KMS-11 (cell line): ENCODE measurements at regions not wholly inside any gene's neighbourhood (a gene's known extent, or its start where the extent isn't known, plus 50 kb on each side); places are given as distances from the start of the nearest gene placed in this dataset.

Experiments
- H2AFZ ChIP-seq: fragments of 200-600 bp; sonication (generic); 2 replicates; pipeline ENCODE4 v1.6.1; 2016; ENCODE audit warnings: antibody characterized with exemption, mixed run types, low read depth
- H3K27ac ChIP-seq: fragments of 200-600 bp; sonication (generic); 2 replicates; pipeline ENCODE4 v1.6.1; 2016; ENCODE audit warnings: mild to moderate bottlenecking, mixed run types
- H3K27me3 ChIP-seq: fragments of 200-600 bp; sonication (generic); 2 replicates; pipeline ENCODE4 v1.6.1; 2017; ENCODE audit warnings: mild to moderate bottlenecking, low read depth, mixed run types, moderate library complexity; ENCODE audit not compliant: insufficient read depth
- H3K36me3 ChIP-seq: fragments of 200-600 bp; sonication (generic); 2 replicates; pipeline ENCODE4 v1.6.1; 2017; ENCODE audit warnings: mild to moderate bottlenecking, mixed run types; ENCODE audit not compliant: insufficient read depth
- H3K4me1 ChIP-seq: fragments of 200-600 bp; sonication (generic); 2 replicates; pipeline ENCODE4 v1.6.1; 2016; ENCODE audit warnings: mild to moderate bottlenecking, low read depth, mixed run types; ENCODE audit not compliant: poor library complexity, severe bottlenecking
- H3K4me2 ChIP-seq: fragments of 200-600 bp; sonication (generic); 2 replicates; pipeline ENCODE4 v1.7.0; 2016; ENCODE audit warnings: mild to moderate bottlenecking, mixed run types
- H3K4me3 ChIP-seq: fragments of 200-600 bp; sonication (generic); IDR thresholded peaks from 2 replicates; pipeline ENCODE4 v1.6.1; 2017; ENCODE audit warnings: low read depth, low read length, mixed read lengths; ENCODE audit not compliant: insufficient read depth
- H3K79me2 ChIP-seq: fragments of 200-600 bp; sonication (generic); 2 replicates; pipeline ENCODE4 v1.6.1; 2016; ENCODE audit warnings: low read depth, mixed run types; ENCODE audit not compliant: insufficient read depth
- H3K9ac ChIP-seq: fragments of 200-600 bp; sonication (generic); 2 replicates; pipeline ENCODE4 v1.6.1; 2016; ENCODE audit warnings: mild to moderate bottlenecking, mixed run types
- H4K20me1 ChIP-seq: fragments of 200-600 bp; sonication (generic); 2 replicates; pipeline ENCODE4 v1.6.1; 2016; ENCODE audit warnings: mild to moderate bottlenecking, mixed run types; ENCODE audit not compliant: insufficient read depth
- CTCF ChIP-seq: fragments of 200-600 bp; sonication (generic); conservative IDR thresholded peaks from 2 replicates; pipeline ENCODE4 v1.6.1; 2017; ENCODE audit warnings: low read depth, mild to moderate bottlenecking, antibody characterized with exemption, low read length, moderate library complexity, mixed read lengths

- Histone ChIP-seq H4K20me1 (no peaks in the 10 kb centered on the region), H3K36me3 (no peaks in the 10 kb centered on the region), H2AFZ (no peak overlapping the region), H3K4me3 (no peak overlapping the region), H3K79me2 (no peaks in the 10 kb centered on the region), H3K27ac (no peak overlapping the region), H3K9ac (no peak overlapping the region), H3K4me2 (no peak overlapping the region), H3K27me3 (no peaks in the 10 kb centered on the region), H3K4me1 (peaks cover 23% of the 10 kb centered on the region)
- TF ChIP-seq CTCF = no peak
Observed at GRCh38 chr5:168186289-168187074, 105.0 kb upstream of the WWC1 start.

- no peak for TF ChIP-seq CTCF
- Histone ChIP-seq H3K9ac (no peak overlapping the region), H3K27ac (no peak overlapping the region), H3K79me2 (no peaks in the 10 kb centered on the region), H3K4me2 (no peak overlapping the region), H3K4me1 (peaks cover 30% of the 10 kb centered on the region), H2AFZ (no peak overlapping the region), H3K36me3 (no peaks in the 10 kb centered on the region), H3K27me3 (no peaks in the 10 kb centered on the region), H4K20me1 (no peaks in the 10 kb centered on the region), H3K4me3 (no peak overlapping the region)
Observed at GRCh38 chr5:168187614-168188013, 103.8 kb upstream of the WWC1 start.

GRCh38 chr5:168188182-168188581 lies 103.3 kb upstream of the WWC1 start:
- TF ChIP-seq CTCF = no peak
- Histone ChIP-seq H3K9ac (no peak overlapping the region), H2AFZ (no peak overlapping the region), H3K79me2 (no peaks in the 10 kb centered on the region), H3K27me3 (no peaks in the 10 kb centered on the region), H3K4me1 (peaks cover 30% of the 10 kb centered on the region), H3K4me3 (no peak overlapping the region), H3K36me3 (no peaks in the 10 kb centered on the region), H4K20me1 (no peaks in the 10 kb centered on the region), H3K4me2 (no peak overlapping the region), H3K27ac (no peak overlapping the region)

- Histone ChIP-seq H3K27ac (no peak overlapping the region), H3K79me2 (no peaks in the 10 kb centered on the region), H3K27me3 (no peaks in the 10 kb centered on the region), H3K4me2 (no peak overlapping the region), H3K4me3 (no peak overlapping the region), H2AFZ (no peak overlapping the region), H3K4me1 (peaks cover 7% of the 10 kb centered on the region), H3K9ac (no peak overlapping the region), H4K20me1 (no peaks in the 10 kb centered on the region), H3K36me3 (no peaks in the 10 kb centered on the region)
- no peak for TF ChIP-seq CTCF
Observed at GRCh38 chr5:168192120-168192519, 99.3 kb upstream of the WWC1 start.
